ENCODE measurements at regions not wholly inside any gene's neighbourhood (a gene's known extent, or its start where the extent isn't known, plus 50 kb on each side); places are given as distances from the start of the nearest gene placed in this dataset.
"Not testable (repeated sequence)": the region's sequence is repeated elsewhere in the genome, so short reads cannot be mapped to it uniquely, and the experiment has no call there.

- no peak for DNase-seq (ENCODE audit: low read depth in 2 of 2)
Measured at GRCh38 chr6:115443825-115444478, 616.7 kb downstream of the FRK start.

DNA sequence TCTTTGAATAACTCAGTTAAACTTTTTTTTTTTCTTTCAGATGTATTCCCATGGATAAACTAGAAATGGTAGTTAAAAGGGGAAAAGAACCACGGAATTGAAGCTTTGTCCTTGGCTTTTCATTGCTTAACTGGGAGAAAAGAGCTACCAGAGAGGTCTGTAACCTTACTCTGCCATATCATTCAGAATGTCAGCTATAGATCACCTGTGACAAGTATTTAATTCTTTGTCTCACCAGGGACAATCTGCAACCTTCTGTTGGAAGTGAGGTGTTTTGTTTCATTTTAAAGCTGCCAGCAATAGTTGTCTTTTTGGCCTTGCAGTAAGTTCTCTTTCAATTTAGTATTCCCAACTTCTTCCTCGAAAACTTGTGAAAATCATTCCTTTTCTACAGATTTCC, 618.4 kb downstream of the FRK start:
- DNase-seq (ENCODE audit: low read depth in 2 of 2) = no peak

DNA sequence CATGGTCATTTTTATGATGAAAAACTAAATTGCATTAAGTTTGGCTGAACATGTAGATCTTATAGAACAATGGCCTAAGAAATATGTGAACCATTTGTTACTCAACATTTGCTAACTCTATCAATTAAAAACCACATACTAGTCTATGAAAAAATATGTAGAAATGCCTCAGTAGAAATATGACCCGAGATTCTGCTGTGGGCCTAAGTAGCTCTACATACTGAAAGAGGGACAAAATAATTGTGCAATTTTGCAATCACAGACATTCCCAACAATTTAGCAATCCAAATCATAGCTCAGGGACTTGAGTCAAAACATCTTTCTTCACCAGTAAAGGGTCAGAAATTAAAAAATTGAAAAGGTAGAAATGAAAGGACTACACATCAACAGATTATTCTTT, 619.0 kb downstream of the FRK start:
- DNase-seq (ENCODE audit: low read depth in 2 of 2) = no peak

DNA sequence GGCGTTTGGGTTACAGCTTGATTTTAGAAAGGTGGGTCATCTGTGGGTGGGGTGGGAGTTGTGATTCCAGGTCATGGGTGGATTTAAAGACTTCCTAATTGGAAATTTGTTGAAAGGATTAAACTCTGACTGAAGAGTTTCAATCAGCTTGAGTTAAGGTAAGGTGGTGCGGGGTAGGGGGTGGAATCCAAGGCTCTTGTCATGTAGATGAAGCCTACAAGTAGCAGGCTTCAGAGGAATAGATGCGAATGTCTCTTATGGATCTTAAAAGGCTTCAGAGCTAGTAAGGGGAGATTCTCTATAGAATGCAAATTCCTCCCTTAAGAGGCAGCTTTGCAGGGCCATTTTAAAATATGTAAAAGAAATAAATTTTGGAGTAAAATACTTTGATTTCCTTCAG, 645.3 kb downstream of the FRK start:
- DNase-seq (ENCODE audit: low read depth in 2 of 2) = no peak

GRCh38 chr6:115414916-115415315, 645.8 kb downstream of the FRK start:
- not testable (repeated sequence) for DNase-seq (ENCODE audit: low read depth in 2 of 2)

DNA sequence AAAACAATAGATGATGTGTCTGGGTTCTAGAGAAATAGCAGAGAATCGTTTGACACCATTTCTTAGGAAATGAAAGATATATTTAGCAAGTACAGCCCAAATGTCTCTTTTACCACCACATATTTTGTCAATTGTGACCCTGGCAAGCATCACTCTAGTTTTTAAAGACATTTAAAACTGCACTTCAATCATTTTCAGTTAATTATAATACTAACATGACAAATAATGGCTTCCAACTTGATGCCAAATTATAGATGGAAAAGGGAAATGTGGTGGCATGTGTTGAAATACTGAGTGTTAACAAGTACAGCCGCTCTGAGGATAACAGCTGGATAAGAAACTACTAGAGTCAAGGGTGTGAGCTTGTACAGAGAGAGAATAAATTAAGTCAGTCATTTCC, 648.9 kb downstream of the FRK start:
- DNase-seq (ENCODE audit: low read depth in 2 of 2) = no peak

GRCh38 chr6:115404446-115404845, 656.2 kb downstream of the FRK start:
- DNase-seq (ENCODE audit: low read depth in 2 of 2) = no peak

GRCh38 chr6:115398607-115399006, 662.1 kb downstream of the FRK start:
- no peak for DNase-seq (ENCODE audit: low read depth in 2 of 2)

DNA sequence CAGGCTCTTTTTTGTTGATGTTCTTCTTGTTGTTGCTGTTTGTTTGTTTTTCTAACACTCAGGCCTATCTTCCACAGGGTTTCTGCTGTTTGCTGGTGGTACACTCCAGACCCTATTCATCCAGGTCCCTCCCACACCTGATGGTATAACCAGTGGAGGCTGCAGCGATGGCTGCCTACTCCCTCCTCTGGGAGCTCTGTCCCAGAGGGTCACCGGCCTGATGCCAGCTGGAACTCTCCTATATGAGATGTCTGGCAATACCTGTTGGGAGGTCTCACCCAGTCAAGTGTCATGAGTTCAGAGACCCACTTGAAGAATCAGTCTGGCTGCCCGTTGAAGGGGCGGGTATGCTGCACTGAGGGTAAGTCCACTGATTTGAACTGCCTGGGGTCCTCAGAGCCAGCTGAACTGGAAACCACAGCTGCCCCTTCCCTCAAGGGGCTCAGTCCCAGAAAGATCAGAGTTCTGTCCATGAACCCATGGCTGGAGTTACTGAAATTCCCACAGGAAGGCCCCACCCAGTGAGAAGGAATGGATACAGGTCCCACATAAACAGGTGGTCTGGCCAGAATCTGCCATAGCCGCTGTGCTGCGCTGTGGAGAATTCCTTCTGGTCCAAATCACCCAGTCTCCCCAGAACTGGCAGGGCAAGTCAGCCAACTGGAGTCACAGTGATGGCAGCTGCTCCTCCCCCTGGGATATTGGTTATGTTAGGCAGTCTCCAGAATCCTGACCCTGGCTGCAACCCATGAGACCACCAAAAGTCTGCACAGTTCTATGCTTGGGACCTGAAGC, 664.4 kb downstream of the FRK start:
- no peak for DNase-seq (ENCODE audit: low read depth in 2 of 2)

- DNase-seq (ENCODE audit: low read depth in 2 of 2) = no peak
Measured at GRCh38 chr6:115393821-115394220, 666.9 kb downstream of the FRK start.

- no peak for DNase-seq (ENCODE audit: low read depth in 2 of 2)
Measured at GRCh38 chr6:115370202-115370601, 690.5 kb downstream of the FRK start.

DNA sequence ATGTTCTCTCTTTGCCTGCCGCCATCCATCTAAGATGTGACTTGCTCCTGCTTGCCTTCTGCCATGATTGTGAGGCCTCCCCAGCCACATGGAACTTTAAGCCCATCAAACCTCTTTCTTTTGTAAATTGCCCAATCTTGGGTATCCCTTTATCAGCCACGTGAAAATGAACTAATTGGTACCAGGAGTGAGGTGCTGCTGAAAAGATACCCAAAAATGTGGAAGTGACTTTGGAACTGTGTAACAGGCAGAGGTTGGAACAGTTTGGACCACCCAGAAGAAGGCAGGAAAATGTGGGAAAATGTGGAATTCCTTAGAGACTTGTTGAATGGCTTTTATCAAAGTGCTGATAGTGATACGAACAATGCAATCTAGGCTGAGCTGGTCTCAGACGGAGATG, 694.9 kb downstream of the FRK start:
- DNase-seq (ENCODE audit: low read depth in 2 of 2) = no peak

- DNase-seq (ENCODE audit: low read depth in 2 of 2) = no peak
Measured at GRCh38 chr6:115363379-115363778, 697.3 kb downstream of the FRK start.

- no peak for DNase-seq (ENCODE audit: low read depth in 2 of 2)
Measured at GRCh38 chr6:115362234-115362633, 698.5 kb downstream of the FRK start.

- DNase-seq (ENCODE audit: low read depth in 2 of 2) = no peak
Measured at GRCh38 chr6:115360602-115361325, 699.9 kb downstream of the FRK start.

DNA sequence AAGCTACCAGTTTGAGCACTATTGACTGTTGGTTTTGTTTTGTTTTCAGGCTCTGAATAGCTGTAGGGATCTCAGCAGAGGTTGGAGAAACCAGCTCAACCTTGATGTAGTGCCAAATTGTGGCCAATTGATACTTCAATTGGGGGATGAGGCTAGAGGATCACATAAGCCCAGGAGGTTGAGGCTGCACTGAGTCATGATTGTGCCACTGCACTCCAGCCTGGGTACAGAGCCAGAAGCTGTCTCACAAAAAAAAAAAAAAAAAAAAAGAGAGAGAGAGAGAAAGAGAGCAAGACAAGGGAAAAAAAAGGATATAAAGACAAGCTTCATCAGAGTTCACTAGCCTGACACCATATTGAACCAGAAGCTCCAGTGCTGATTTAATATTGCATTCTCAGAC, 702.1 kb downstream of the FRK start:
- no peak for DNase-seq (ENCODE audit: low read depth in 2 of 2)

DNA sequence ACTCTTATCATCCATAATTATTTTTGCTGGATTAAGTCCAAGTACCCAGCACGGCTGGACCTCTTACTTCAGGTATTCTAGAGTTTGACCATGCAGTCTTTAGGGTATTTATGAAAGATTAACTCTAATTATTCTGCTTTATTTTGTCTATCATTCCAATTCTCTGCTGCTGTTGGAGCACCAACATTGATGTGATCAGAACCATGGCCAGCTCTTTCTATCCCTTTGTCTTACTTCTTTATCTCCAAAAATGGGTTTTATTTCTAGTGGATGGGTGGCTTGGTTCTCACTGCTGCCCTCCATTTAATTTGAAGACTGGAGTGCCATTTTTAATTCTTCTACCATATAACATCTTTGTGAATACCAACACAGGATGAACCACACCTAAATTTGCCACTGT, 704.3 kb downstream of the FRK start:
- DNase-seq (ENCODE audit: low read depth in 2 of 2) = no peak

DNA sequence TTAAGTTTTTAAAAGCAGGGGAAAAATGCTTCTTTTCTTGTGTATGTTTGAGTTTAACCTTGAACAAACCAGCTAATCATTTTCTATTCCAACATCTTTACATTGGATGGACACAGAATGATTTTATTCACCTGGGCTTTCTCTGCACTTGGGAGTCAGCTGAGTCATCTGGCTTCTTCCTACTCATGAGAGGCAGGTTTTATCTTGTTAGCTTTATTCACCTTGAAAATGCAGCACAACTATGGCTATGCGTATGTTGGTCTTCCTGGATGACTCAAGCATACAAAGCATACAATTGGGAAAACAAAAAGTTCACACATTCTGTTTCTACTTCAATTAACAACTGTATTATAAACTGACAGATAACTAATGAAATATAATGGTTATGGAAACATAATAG, 737.7 kb downstream of the FRK start:
- no peak for DNase-seq (ENCODE audit: low read depth in 2 of 2)

DNA sequence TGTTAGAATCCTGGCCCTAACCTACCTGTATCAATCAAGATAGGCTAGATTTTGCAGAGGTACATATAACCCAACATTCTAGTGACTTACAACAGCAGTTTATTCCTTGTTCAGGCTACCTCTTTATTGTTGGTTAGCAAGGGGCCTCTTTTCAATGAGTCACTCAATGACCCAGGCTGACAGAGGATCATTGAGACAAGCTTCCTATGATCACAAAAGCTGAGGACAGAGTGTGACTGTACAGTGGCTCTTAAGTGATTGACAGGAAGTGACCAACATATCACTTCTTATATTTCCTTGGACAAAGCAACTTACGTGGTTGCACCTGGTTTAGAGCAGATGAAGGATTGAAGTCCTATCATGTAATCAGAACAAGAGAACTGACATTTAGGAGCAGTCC, 740.9 kb downstream of the FRK start:
- no peak for DNase-seq (ENCODE audit: low read depth in 2 of 2)

GRCh38 chr6:115310156-115310555, 750.5 kb downstream of the FRK start:
- DNase-seq (ENCODE audit: low read depth in 2 of 2) = no peak

GRCh38 chr6:115302731-115303130, 758.0 kb downstream of the FRK start:
- DNase-seq (ENCODE audit: low read depth in 2 of 2) = no peak

DNA sequence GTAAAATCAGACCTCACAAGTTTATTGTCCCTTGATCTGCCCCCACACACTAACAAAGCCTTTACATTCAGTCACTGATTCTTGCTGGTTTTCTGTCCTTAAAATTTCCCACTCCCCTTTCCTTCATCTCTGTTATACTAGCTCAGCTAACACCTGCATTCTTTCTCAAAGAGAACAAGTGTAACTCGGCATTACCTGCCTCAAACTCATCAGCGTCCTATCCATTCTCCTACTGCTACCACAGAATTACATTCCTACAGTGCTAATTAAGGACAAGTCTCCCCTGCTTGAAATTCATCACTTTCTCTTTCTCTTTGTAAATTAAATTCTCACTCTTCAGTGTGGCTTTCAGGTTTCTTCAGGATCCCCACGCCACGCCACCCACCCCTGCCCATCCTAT, 773.2 kb downstream of the FRK start:
- DNase-seq (ENCODE audit: low read depth in 2 of 2) = no peak

Data from dermis microvascular lymphatic vessel endothelial cell (primary cell).